Fibroblast of lung (primary cell): ENCODE measurements at regions not wholly inside any gene's neighbourhood (a gene's known extent, or its start where the extent isn't known, plus 50 kb on each side); places are given as distances from the start of the nearest gene placed in this dataset.

Experiments
- CTCF ChIP-seq, 2 donors: IDR thresholded peaks in 1 of 2; conservative IDR thresholded peaks in 1 of 2; 1 replicate in 1 of 2; 2 replicates in 1 of 2; pipeline ENCODE4 v1.5.1; 2011 to 2012; ENCODE audit warnings: low read length in 2 of 2, control low read depth in 1 of 2, inconsistent platforms in 1 of 2, low read depth in 1 of 2, mild to moderate bottlenecking in 1 of 2
- EZH2 ChIP-seq: IDR thresholded peaks from 2 replicates; pipeline ENCODE4 v1.5.1; 2012; ENCODE audit warnings: low read length, control low read depth, mild to moderate bottlenecking; ENCODE audit errors: missing control alignments

GRCh38 chrX:131938749-131939148 is 84.4 kb upstream of the STK26 start:
- TF ChIP-seq EZH2 (no peak), CTCF (conservative IDR thresholded peaks at IDR 0.05 in 1 of 2, IDR thresholded peaks at IDR 0.05 in 1 of 2; ENCODE audit: low read depth in 1 of 2, low read length in 2 of 2) (no peak)
